SK-N-MC (cell line): ENCODE measurements at regions not wholly inside any gene's neighbourhood (a gene's known extent, or its start where the extent isn't known, plus 50 kb on each side); places are given as distances from the start of the nearest gene placed in this dataset.
A peak's percentile ranks its signal among the peaks of the same experiment; 100 is the strongest.

Experiments used
- DNase-seq: peaks from one replicate; pipeline ENCODE4 v3.0.0-alpha.2; 2011; ENCODE audit warnings: low read depth, low spot score
- H3K27ac ChIP-seq: fragments of 200-600 bp; sonication (generic); 2 replicates; pipeline ENCODE4 v1.5.1; 2016; ENCODE audit warnings: mixed run types
- H3K36me3 ChIP-seq: fragments of 200-600 bp; sonication (generic); 2 replicates; pipeline ENCODE4 v1.6.1; 2017; ENCODE audit warnings: antibody characterized with exemption, low read length, mixed read lengths; ENCODE audit not compliant: insufficient read depth
- H3K4me3 ChIP-seq: fragments of 200-600 bp; sonication (generic); 2 replicates; pipeline ENCODE4 v1.5.1; 2016
- H3K9ac ChIP-seq: fragments of 200-600 bp; sonication (generic); 2 replicates; pipeline ENCODE4 v1.8.0; 2017; ENCODE audit warnings: mixed run types, mixed read lengths; ENCODE audit not compliant: insufficient read length
- H3K9me3 ChIP-seq: fragments of 200-600 bp; sonication (generic); 2 replicates; pipeline ENCODE4 v1.6.1; 2017; ENCODE audit warnings: low read depth, mild to moderate bottlenecking, antibody characterized with exemption, low read length, moderate library complexity, mixed read lengths
- EZH2 ChIP-seq: fragments of 200-600 bp; sonication (generic); IDR thresholded peaks from one replicate; pipeline ENCODE4 v1.6.1; 2017; ENCODE audit warnings: antibody characterized with exemption
- FOXP2 ChIP-seq: optimal IDR thresholded peaks from 2 replicates; pipeline ENCODE3; 2011; ENCODE audit warnings: mild to moderate bottlenecking, moderate library complexity; ENCODE audit not compliant: insufficient read depth; ENCODE audit errors: extremely low read length, control extremely low read depth
- POLR2AphosphoS5 ChIP-seq: IDR thresholded peaks from 2 replicates; pipeline ENCODE4 v1.6.1; 2012; ENCODE audit warnings: mild to moderate bottlenecking, low read depth, low read length, borderline replicate concordance

GRCh38 chr2:19654310-19655090 is 247.3 kb downstream of the TTC32 start:
- Histone ChIP-seq H3K36me3 (no peaks in the 10 kb centered on the region), H3K9ac (no peak overlapping the region), H3K9me3 (no peaks in the 10 kb centered on the region), H3K27ac (no peak overlapping the region), H3K4me3 (no peak overlapping the region)
- TF ChIP-seq POLR2AphosphoS5: no peak
- TF ChIP-seq FOXP2: no peak
- no peak for TF ChIP-seq EZH2
- no peak for DNase-seq

GRCh38 chr2:19653509-19653908 is 248.3 kb downstream of the TTC32 start:
- no peak for DNase-seq
- Histone ChIP-seq H3K9ac (no peak overlapping the region), H3K4me3 (no peak overlapping the region), H3K36me3 (no peaks in the 10 kb centered on the region), H3K9me3 (no peaks in the 10 kb centered on the region), H3K27ac (no peak overlapping the region)
- no peak for TF ChIP-seq POLR2AphosphoS5
- TF ChIP-seq FOXP2: no peak
- TF ChIP-seq EZH2: no peak

GRCh38 chr2:19652811-19653210 is 249.0 kb downstream of the TTC32 start:
- Histone ChIP-seq H3K4me3 (no peak overlapping the region), H3K9me3 (no peaks in the 10 kb centered on the region), H3K9ac (no peak overlapping the region), H3K36me3 (no peaks in the 10 kb centered on the region), H3K27ac (no peak overlapping the region)
- no peak for TF ChIP-seq POLR2AphosphoS5
- DNase-seq: no peak

GRCh38 chr2:19651466-19651865 is 250.3 kb downstream of the TTC32 start:
- no peak for TF ChIP-seq FOXP2
- TF ChIP-seq EZH2: no peak
- no peak for TF ChIP-seq POLR2AphosphoS5
- H3K27ac ChIP-seq: no peak overlapping the region
- no peak overlapping the region for H3K4me3 ChIP-seq

GRCh38 chr2:19649785-19650380 is 251.9 kb downstream of the TTC32 start:
- Histone ChIP-seq H3K9me3 (no peaks in the 10 kb centered on the region), H3K36me3 (no peaks in the 10 kb centered on the region), H3K9ac (no peak overlapping the region), H3K27ac (peak overlapping the region; percentile 85), H3K4me3 (peak overlapping the region; percentile 52; the same call in 1 of the 2 replicates)
- DNase-seq: no peak
- TF ChIP-seq EZH2 (no peak), POLR2AphosphoS5 (no peak), FOXP2 (no peak)

More at GRCh38 chr2:19651466-19651865, 250.3 kb downstream of the TTC32 start:
- Histone ChIP-seq H3K36me3 (no peaks in the 10 kb centered on the region), H3K9ac (no peak overlapping the region), H3K9me3 (no peaks in the 10 kb centered on the region)
- no peak for DNase-seq

GRCh38 chr2:19649142-19649541 is 252.6 kb downstream of the TTC32 start:
- no peaks in the 10 kb centered on the region for H3K36me3 ChIP-seq
- no peak for DNase-seq
- no peaks in the 10 kb centered on the region for H3K9me3 ChIP-seq
- peak overlapping the region; percentile 52; the same call in 1 of the 2 replicates for H3K4me3 ChIP-seq
- peak overlapping the region; percentile 85; the same call in 1 of the 2 replicates for H3K27ac ChIP-seq
- H3K9ac ChIP-seq: no peak overlapping the region
- TF ChIP-seq EZH2 (no peak), FOXP2 (no peak), POLR2AphosphoS5 (no peak)

- Histone ChIP-seq H3K9me3 (no peaks in the 10 kb centered on the region), H3K9ac (no peak overlapping the region), H3K27ac (0 out of 2 replicates have a peak overlapping the region, but pooled peaks have one; percentile 43), H3K36me3 (no peaks in the 10 kb centered on the region), H3K4me3 (no peak overlapping the region)
- TF ChIP-seq EZH2 (no peak), POLR2AphosphoS5 (no peak), FOXP2 (no peak)
- no peak for DNase-seq
These were observed 253.2 kb downstream of the TTC32 start for GRCh38 chr2:19648583-19648982.

- DNase-seq: no peak
- Histone ChIP-seq H3K9me3 (no peaks in the 10 kb centered on the region), H3K9ac (no peak overlapping the region), H3K36me3 (no peaks in the 10 kb centered on the region), H3K4me3 (no peak overlapping the region), H3K27ac (no peak overlapping the region)
- TF ChIP-seq FOXP2 (no peak), EZH2 (no peak), POLR2AphosphoS5 (no peak)
These were observed 254.8 kb downstream of the TTC32 start for GRCh38 chr2:19646987-19647386.
